ENCODE measurements at regions not wholly inside any gene's neighbourhood (a gene's known extent, or its start where the extent isn't known, plus 50 kb on each side); places are given as distances from the start of the nearest gene placed in this dataset.
"Not testable (repeated sequence)": the region's sequence is repeated elsewhere in the genome, so short reads cannot be mapped to it uniquely, and the experiment has no call there.

- no peaks in the 10 kb centered on the region for H3K36me3 ChIP-seq (ENCODE audit: control insufficient read depth, insufficient read depth, low read length)
Measured at GRCh38 chr11:127950162-127950561, 637.2 kb downstream of the ETS1 start.

GRCh38 chr11:127943763-127944162, 643.6 kb downstream of the ETS1 start:
- 94 to 95% methylated on average over 3 to 4 of the region's 4 CpGs for WGBS, 2 experiments (ENCODE audit: insufficient coverage in 1 of 2, insufficient read length in 1 of 2)
- H3K4me3 Mint-ChIP-seq, result no peak overlapping the region
- no peak overlapping the region for H3K9ac ChIP-seq (ENCODE audit: extremely low read depth, low read length, poor library complexity, severe bottlenecking)
- H3K4me1 ChIP-seq (ENCODE audit: control insufficient read depth, insufficient read depth, low read length), result no peaks in the 10 kb centered on the region
- no peak overlapping the region for H3K4me3 ChIP-seq (ENCODE audit: low read length)
- H3K9me3 ChIP-seq (ENCODE audit: control insufficient read depth, low read length), result no peaks in the 10 kb centered on the region
- H3K9me3 Mint-ChIP-seq, result no peaks in the 10 kb centered on the region
- no peak for TF ChIP-seq CTCF (conservative IDR thresholded peaks at IDR 0.05)
- no peak overlapping the region for H3K27ac ChIP-seq (ENCODE audit: low read depth, low read length)
- H3K36me3 ChIP-seq (ENCODE audit: control insufficient read depth, insufficient read depth, low read length), result no peaks in the 10 kb centered on the region
- no peak overlapping the region for H3K27ac Mint-ChIP-seq
- no peak for DNase-seq
- H3K27me3 ChIP-seq (ENCODE audit: control insufficient read depth, insufficient read depth, low read length, poor library complexity, severe bottlenecking), result no peaks in the 10 kb centered on the region
- no peaks in the 10 kb centered on the region for H3K4me1 Mint-ChIP-seq
- no peaks in the 10 kb centered on the region for H3K27me3 Mint-ChIP-seq (ENCODE audit: insufficient read depth)
- H3K36me3 Mint-ChIP-seq (ENCODE audit: low read depth), result no peaks in the 10 kb centered on the region

More at GRCh38 chr11:127950162-127950561, 637.2 kb downstream of the ETS1 start:
- peaks cover 3% of the 10 kb centered on the region for H3K36me3 Mint-ChIP-seq (ENCODE audit: low read depth)
- H3K4me3 ChIP-seq (ENCODE audit: low read length), result no peak overlapping the region
- no peak for DNase-seq
- H3K9me3 ChIP-seq (ENCODE audit: control insufficient read depth, low read length), result peaks cover 2% of the 10 kb centered on the region
- H3K4me3 Mint-ChIP-seq, result no peak overlapping the region
- no peaks in the 10 kb centered on the region for H3K4me1 Mint-ChIP-seq
- no peaks in the 10 kb centered on the region for H3K4me1 ChIP-seq (ENCODE audit: control insufficient read depth, insufficient read depth, low read length)
- H3K27ac ChIP-seq (ENCODE audit: low read depth, low read length), result no peak overlapping the region
- no peak for TF ChIP-seq CTCF (conservative IDR thresholded peaks at IDR 0.05)
- H3K27me3 ChIP-seq (ENCODE audit: control insufficient read depth, insufficient read depth, low read length, poor library complexity, severe bottlenecking), result no peaks in the 10 kb centered on the region
- H3K9ac ChIP-seq (ENCODE audit: extremely low read depth, low read length, poor library complexity, severe bottlenecking), result no peak overlapping the region
- no peak overlapping the region for H3K27ac Mint-ChIP-seq
- no peaks in the 10 kb centered on the region for H3K27me3 Mint-ChIP-seq (ENCODE audit: insufficient read depth)
- 79 to 83% methylated on average over 1 to 2 of the region's 2 CpGs for WGBS, 2 experiments (ENCODE audit: insufficient coverage in 1 of 2, insufficient read length in 1 of 2)
- H3K9me3 Mint-ChIP-seq, result peaks cover 9% of the 10 kb centered on the region

- Histone ChIP-seq H3K4me3 (ENCODE audit: low read length) (no peak overlapping the region), H3K36me3 (ENCODE audit: control insufficient read depth, insufficient read depth, low read length) (no peaks in the 10 kb centered on the region), H3K9ac (ENCODE audit: extremely low read depth, low read length, poor library complexity, severe bottlenecking) (no peak overlapping the region), H3K27me3 (ENCODE audit: control insufficient read depth, insufficient read depth, low read length, poor library complexity, severe bottlenecking) (no peaks in the 10 kb centered on the region), H3K9me3 (ENCODE audit: control insufficient read depth, low read length) (no peaks in the 10 kb centered on the region), H3K4me1 (ENCODE audit: control insufficient read depth, insufficient read depth, low read length) (no peaks in the 10 kb centered on the region), H3K27ac (ENCODE audit: low read depth, low read length) (no peak overlapping the region)
- H3K4me3 Mint-ChIP-seq, result no peak overlapping the region
- no peaks in the 10 kb centered on the region for H3K4me1 Mint-ChIP-seq
- no peaks in the 10 kb centered on the region for H3K27me3 Mint-ChIP-seq (ENCODE audit: insufficient read depth)
- no peak for DNase-seq
- H3K27ac Mint-ChIP-seq, result no peak overlapping the region
- TF ChIP-seq CTCF (conservative IDR thresholded peaks at IDR 0.05), result no peak
- WGBS, 2 experiments (ENCODE audit: insufficient coverage in 1 of 2, insufficient read length in 1 of 2), result 86 to 87% methylated on average over 3 to 5 of the region's 5 CpGs
- no peaks in the 10 kb centered on the region for H3K36me3 Mint-ChIP-seq (ENCODE audit: low read depth)
- H3K9me3 Mint-ChIP-seq, result no peaks in the 10 kb centered on the region
Measured at GRCh38 chr11:127943152-127943551, 644.2 kb downstream of the ETS1 start.

- not testable (repeated sequence) for H3K36me3 Mint-ChIP-seq (ENCODE audit: low read depth); H3K4me3 Mint-ChIP-seq; H3K27me3 Mint-ChIP-seq (ENCODE audit: insufficient read depth); H3K27ac ChIP-seq (ENCODE audit: low read depth, low read length); H3K9ac ChIP-seq (ENCODE audit: extremely low read depth, low read length, poor library complexity, severe bottlenecking); H3K9me3 Mint-ChIP-seq; H3K27ac Mint-ChIP-seq; H3K9me3 ChIP-seq (ENCODE audit: control insufficient read depth, low read length); H3K4me1 ChIP-seq (ENCODE audit: control insufficient read depth, insufficient read depth, low read length); DNase-seq; H3K4me1 Mint-ChIP-seq; H3K36me3 ChIP-seq (ENCODE audit: control insufficient read depth, insufficient read depth, low read length); H3K27me3 ChIP-seq (ENCODE audit: control insufficient read depth, insufficient read depth, low read length, poor library complexity, severe bottlenecking); H3K4me3 ChIP-seq (ENCODE audit: low read length)
- WGBS, 2 experiments (ENCODE audit: insufficient coverage in 1 of 2, insufficient read length in 1 of 2), result 98 to 100% methylated on average over 3 to 17 of the region's 17 CpGs
Measured at GRCh38 chr11:127941554-127941953, 645.8 kb downstream of the ETS1 start.
